Ovary (tissue), 3 donors: ENCODE measurements at regions not wholly inside any gene's neighbourhood (a gene's known extent, or its start where the extent isn't known, plus 50 kb on each side); places are given as distances from the start of the nearest gene placed in this dataset.

ENCODE experiments used
- CTCF ChIP-seq, 3 donors: fragments of 450-650 bp in 2 of 3; fragments of 200-600 bp in 1 of 3; IDR thresholded peaks; one replicate each; pipeline versions ENCODE4 v1.5.1 to v1.8.0; 2016 to 2022; ENCODE audit warnings: antibody characterized with exemption in 3 of 3, mild to moderate bottlenecking in 1 of 3
- POLR2A ChIP-seq: fragments of 450-650 bp; IDR thresholded peaks from one replicate; pipeline ENCODE4 v1.6.1; 2017; ENCODE audit warnings: antibody characterized with exemption, mild to moderate bottlenecking, moderate library complexity
- donor health status: DM: no; HTN: no; CAD: no.

- no peak for TF ChIP-seq CTCF (IDR thresholded peaks at IDR 0.05)
- TF ChIP-seq POLR2A = no peak
These were observed 90.6 kb upstream of the UBE2E2 start for GRCh38 chr3:23112491-23112890.
